ENCODE measurements at regions not wholly inside any gene's neighbourhood (a gene's known extent, or its start where the extent isn't known, plus 50 kb on each side); places are given as distances from the start of the nearest gene placed in this dataset.

GRCh38 chr10:43881657-43882056, 233.0 kb upstream of the ZNF32 start:
- TF ChIP-seq CTCF (IDR thresholded peaks at IDR 0.05) (no peak), SIN3A (IDR thresholded peaks at IDR 0.05; ENCODE audit: borderline replicate concordance, insufficient read depth, low read depth, low read length) (no peak), REST (IDR thresholded peaks at IDR 0.05; ENCODE audit: insufficient read depth in 1 of 2, low read depth in 2 of 2, low read length in 1 of 2) (no peak)
